Stimulated activated CD4-positive, alpha-beta T cell treated with anti-CD3 and anti-CD28 coated beads, Interleukin-1b, Interleukin-23, amount 100 ng/mL, for 1 hour (primary cell): ENCODE measurements at regions not wholly inside any gene's neighbourhood (a gene's known extent, or its start where the extent isn't known, plus 50 kb on each side); places are given as distances from the start of the nearest gene placed in this dataset.
"Not testable (repeated sequence)": the region's sequence is repeated elsewhere in the genome, so short reads cannot be mapped to it uniquely, and the experiment has no call there.

Source experiments
- DNase-seq, 2 donors: peaks; one replicate each; pipeline ENCODE4 v3.0.0-alpha.2; 2020; ENCODE audit warnings: low read depth in 2 of 2

DNA sequence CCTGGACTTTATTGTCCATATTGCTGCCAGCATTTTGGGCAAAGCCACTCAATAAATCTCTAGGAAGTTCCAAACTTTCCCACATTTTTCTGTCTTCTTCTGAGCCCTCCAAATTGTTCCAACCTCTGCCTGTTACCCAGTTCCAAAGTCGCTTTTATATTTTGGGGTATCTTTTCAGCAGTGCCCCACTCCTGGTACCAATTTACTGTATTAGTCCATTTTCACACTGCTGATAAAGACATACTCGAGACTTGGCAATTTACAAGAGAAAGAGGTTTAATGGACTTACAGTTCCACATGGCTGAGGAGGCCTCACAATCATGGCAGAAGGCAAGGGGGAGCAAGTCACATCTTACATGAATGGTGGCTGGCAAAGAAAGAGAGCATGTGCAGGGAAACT lies 53.4 kb downstream of the AHSP start:
- DNase-seq, result not testable (repeated sequence)

DNA sequence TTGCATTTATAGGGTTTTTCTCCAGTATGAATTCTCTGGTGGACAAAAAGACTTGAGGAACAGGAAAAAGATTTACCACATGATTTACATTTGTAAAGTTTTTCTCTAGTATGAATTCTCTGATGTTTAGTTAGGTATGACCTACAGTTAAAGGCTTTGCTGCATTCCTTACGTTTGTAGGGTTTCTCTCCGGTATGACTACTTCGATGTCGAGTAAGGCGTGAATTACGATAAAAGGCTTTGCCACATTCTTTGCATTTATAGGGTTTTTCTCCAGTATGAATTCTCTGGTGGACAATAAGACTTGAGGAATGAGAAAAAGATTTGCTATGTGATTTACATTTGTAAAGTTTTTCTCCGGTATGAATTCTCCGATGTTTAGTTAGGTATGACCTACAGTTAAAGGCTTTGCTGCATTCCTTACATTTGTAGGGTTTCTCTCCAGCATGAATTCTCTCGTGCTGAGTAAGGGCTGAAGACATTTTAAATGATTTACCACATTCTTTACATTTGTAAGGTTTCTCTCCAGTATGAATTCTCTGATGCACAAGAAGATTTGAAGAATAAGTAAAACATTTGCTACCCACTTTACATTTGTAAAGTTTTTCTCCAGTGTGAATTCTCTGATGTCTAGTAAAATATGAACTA lies 74.2 kb downstream of the AHSP start:
- DNase-seq, result not testable (repeated sequence)

DNA sequence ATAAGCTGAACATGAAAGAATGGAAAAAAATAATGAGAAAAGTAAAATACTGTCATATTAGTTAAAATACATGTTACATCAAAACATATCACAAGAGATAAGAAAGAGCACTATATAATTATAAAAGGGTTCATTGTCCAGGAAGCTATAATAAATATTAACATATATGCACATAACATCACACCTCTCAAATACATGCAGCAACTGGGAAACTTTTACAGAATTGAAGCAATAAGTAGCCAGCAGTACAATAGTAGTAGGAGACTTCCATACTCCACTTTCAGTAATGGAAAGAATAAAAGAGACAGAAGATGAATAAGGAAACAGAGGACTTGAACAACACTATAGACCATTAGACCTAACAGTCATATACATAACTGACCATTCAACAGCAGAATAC lies 90.4 kb downstream of the AHSP start:
- no peak for DNase-seq

DNA sequence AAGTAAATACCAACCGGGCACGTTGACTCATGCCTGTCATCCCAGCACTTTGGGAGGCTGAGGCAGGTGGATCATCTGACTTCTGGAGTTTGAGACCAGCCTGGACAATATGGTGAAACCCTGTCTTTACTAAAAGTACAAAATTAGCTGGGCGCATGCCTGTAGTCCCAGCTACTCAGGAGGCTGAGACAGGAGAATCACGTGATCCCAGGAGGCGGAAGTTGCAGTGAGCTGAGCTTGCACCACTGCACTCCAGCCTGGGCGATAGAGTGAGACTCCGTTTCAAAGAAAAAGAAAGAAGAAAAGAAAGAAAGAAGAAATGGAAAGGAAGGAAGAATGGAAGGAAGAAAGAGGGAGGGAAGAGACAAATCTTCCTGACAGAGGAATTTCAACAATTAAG lies 108.7 kb downstream of the AHSP start:
- DNase-seq, result no peak

DNA sequence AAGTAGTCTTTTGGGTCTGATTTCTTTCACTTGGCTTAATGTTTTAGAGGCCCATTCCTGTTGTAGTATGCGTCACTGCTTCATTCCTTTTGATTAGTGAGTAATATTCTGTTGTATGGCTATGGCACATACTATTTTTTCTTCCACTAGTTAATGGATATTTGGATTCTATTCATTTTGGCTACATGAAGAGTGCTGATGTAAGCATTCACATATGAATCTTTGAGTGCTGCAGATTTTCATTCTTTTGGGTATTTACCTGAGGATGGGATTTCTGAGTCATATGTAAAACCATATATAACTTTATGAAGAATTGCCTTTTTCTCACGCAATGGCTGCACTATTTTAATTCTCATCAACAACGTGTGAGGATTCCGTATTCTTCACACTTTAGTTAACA lies 113.6 kb downstream of the AHSP start:
- no peak for DNase-seq

DNA sequence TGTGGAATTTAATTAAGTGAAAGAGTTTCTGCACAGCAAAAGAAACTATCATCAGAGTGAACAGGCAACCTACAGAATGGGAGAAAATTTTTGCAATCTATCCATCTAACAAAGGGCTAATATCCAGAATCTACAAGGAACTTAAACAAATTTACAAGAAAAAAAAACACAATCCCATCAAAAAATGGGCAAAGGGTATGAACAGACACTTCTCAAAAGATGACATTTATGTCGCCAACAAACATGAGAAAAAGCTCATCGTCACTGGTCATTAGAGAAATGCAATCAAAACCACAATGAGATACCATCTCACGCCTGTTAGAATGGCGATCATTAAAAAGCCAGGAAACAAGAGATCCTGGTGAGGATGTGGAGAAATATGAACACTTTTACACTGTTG lies 128.0 kb downstream of the AHSP start:
- DNase-seq, result not testable (repeated sequence)

DNA sequence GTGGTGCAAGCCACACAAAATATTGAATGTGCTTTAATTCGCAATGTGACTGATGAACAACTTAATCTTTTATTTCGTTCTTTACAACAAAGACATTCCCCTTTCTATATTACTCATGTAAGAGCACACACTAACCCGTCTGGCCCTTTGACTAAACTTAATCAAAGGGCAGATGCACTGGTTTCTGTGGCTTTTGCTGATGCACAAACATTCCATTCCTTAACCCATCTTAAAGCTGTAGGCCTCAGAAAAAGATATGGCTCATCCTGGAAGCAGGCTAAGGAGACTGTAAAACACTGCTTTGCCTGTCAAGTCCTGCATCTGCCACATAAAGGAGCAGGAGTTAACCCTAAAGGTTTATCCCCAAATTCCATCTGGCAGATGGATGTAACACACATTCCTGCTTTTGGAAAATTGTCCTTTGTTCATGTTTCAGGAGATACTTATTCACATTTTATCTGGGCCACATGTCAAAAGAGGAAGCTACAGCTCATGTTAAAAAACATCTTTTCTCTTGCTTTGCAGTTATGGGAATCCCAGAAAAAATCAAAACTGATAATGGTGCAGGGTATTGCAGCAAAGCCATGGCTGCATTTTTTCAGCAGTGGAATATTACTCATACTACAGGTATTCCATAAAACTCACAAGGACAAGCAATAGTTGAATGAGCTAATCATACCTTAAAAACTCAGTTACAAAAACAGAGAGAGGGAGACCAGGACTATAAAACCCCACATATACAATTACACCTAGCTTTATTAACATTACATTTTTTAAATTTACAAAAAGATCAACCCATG lies 137.2 kb downstream of the AHSP start:
- DNase-seq, result no peak

DNA sequence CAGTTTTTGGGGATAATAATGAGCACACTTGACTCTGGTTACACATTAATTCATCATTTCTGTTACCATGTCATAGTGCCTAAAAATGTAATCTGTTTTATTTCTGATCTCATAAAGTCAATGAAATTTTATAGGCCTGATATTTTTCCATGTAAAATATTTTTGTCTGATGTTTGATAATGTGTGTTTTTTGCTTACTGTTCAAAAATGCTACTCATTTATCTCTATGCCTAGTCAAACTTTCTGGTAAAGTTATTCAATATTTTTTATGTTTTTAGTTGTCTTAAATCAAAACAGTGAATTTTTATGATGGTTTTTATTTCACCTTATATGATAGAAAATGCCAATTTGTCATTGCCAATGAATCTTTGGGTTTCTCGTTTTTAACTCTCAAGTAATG lies 147.0 kb downstream of the AHSP start:
- DNase-seq, result no peak

DNA sequence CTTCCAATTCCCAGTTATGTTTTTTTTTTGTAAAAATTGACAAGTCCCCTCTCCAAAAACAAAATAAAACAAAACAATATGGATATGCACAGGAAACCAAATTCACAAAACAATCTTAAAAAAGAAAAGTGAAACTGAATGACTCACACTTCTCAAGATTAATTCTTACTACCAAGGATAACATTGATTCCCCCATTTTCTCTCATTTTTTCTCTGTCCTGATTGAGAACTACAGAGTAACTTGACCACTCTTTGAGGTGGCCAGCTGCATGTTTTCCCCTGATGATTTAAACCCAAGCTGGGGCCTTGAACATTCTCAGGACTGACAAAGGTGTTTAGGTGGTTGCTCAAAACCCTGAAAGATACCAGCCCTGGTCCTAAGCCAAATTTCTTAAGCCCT lies 149.0 kb downstream of the AHSP start:
- DNase-seq, result no peak

DNA sequence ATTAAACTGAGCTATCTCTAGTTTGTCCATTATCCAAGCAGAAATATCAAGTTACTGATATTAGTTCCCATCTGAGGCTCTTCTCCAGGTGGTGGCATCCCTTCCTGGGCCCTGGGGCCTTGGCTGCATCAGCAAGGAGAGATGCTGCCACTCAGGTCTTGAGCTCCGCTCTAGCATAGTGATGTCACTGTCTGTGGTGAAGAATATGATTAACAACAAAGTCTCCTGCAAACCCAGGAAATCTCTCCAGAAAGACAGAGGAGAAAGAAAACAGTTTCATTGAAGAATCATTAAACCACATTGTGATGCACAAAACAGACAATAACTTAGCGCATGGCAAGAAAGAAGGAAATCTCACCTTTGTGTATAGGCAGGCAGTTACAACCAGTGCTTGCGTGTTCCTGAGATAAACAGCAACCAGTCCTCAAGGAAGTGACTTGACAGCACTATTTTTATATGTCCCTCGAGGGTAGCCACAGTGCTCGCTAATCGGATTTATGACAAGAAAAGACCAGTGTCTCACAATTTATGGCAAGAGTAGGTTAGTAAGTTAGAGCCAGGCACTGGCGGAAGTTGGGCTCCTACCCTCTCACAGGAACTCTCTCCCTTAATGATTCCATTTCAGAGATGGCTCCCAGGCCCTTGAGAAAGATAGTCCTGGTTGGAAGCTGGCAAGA lies 151.1 kb downstream of the AHSP start:
- DNase-seq, result no peak

DNA sequence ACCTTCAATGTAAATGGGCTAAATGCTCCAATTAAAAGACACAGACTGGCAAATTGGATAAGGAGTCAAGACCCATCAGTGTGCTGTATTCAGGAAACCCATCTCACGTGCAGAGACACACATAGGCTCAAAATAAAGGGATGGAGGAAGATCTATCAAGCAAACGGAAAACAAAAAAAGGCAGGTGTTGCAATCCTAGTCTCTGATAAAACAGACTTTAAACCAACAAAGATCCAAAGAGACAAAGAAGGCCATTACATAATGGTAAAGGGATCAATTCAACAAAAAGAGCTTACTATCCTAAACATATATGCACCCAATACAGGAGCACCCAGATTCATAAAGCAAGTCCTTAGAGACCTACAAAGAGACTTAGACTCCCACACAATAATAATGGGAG lies 161.6 kb downstream of the AHSP start:
- not testable (repeated sequence) for DNase-seq

DNA sequence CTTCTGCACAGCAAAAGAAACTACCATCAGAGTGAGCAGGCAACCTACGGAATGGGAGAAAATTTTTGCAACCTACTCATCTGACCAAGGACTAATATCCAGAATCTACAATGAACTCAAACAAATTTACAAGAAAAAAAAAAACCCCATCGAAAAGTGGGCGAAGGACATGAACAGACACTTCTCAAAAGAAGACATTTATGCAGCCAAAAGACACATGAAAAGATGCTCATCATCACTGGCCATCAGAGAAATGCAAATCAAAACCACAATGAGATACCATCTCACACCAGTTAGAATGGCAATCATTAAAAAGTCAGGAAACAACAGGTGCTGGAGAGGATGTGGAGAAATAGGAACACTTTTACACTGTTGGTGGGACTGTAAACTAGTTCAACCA lies 164.6 kb downstream of the AHSP start:
- not testable (repeated sequence) for DNase-seq

DNA sequence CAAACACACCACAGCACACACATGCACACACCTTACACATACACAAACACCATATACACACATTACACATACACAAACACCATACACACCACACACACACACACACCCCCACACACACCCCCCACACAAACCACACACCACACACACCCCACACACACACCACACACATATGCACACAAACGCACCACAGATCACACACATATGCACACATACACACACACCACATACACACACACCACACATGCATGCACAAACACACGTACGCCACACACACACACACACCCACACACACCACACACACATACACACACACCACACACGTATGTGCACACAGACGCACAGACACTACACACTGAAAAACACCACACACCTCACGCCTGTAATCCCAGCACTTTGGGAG lies 166.0 kb downstream of the AHSP start:
- no peak for DNase-seq

DNA sequence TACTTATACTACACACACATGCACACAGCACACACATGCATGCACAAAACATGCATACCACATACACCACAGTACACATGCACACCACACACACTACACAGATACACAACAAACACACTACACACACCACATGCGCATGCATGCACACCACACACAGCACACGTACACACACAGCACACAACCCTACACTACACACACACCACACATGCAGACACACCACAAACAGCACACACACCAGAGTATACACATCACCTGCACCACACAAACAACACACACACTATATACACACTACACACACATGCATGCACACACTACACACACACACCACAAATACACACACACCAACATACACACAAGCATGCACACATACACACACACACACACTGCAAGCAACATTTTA lies 166.8 kb downstream of the AHSP start:
- no peak for DNase-seq

DNA sequence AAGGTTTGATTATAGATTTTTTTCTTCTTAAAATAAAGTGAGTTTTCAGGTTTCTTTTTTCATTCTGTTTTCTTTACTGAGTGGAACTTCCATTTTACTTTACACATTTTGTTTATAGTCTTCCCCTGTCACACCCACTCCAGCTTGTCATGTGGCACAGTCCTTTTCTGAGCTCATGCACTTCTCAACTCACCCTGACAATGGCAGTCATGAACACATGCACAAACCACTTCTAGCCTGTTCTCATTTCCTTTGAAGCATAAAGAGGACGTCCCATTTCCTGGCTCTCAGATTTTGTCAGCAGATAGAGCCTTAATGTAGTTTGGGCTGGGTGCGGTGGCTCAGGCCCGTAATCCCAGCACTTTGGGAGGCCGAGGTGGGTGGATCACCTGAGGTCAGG lies 168.0 kb downstream of the AHSP start:
- DNase-seq, result no peak

DNA sequence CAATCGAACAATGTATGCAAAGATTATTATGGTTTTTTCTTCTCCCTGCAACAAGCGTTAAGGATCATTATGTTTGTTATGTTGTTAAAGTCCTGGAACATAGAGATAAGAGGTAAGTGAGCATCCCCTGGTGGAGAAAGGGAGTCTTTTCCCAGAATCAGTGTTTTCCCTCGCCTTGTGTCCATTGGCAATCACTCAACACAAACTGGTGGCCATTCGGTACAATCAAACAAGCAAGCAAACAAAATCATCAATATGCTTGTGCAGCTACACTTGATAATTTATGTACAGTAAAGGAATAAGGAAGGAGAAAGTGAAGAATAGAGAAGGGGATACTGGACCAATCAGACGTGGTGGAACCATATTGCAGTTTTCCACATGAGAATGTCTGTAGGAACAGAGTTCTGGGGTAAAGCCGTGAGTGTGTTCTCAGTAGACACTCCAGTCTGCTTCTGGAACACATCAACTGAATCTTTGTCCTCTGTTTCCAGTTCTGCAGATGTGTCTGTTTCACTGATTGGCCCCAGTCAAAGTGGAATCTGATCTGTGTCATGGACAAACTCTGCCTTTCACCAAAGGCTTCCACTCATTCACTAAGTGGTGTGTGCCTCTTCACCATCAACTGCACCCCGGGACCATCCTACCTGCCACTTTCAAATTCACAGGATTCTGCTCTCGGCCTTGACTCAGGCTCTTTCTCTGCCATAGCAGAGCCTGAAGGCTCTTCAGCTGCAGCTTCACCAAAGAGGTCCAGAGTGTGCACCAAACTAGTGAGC lies 169.5 kb downstream of the AHSP start:
- DNase-seq, result no peak

DNA sequence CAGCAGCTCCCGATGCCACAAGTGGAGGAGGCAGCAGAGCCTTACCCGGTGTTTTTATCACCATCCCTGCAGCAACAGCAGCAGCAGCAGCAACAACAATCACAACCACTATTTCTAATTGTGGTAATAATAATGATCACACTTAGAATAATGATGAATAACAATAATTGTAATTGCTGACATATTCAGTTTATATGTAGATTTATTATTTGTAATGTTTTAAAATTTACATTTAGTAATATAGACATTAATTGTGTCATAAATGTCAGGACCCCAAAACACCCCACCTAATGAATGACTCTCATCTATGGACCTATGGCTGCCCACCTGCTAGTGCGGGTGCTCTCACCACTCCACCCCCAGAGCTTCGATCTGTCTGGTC lies 170.0 kb downstream of the AHSP start:
- no peak for DNase-seq

DNA sequence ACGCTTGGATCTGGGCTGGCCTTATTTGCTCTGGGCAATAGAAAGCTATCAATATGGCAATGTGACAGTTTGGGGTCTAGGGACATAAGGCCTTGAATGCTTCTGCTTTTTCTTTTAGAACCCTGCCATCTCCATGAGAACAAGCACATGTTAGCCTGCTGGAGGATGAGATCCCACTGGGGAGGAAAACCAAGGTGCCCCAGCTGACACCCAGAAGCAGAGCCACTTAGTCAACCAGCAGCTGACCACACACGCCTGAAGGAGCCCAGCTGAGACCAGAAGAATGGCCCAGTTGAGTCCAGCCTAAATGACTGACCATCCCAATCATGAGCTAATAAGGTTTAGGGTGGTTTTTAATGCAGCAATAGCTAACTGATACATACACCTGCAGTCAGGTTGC lies 171.2 kb downstream of the AHSP start:
- no peak for DNase-seq

DNA sequence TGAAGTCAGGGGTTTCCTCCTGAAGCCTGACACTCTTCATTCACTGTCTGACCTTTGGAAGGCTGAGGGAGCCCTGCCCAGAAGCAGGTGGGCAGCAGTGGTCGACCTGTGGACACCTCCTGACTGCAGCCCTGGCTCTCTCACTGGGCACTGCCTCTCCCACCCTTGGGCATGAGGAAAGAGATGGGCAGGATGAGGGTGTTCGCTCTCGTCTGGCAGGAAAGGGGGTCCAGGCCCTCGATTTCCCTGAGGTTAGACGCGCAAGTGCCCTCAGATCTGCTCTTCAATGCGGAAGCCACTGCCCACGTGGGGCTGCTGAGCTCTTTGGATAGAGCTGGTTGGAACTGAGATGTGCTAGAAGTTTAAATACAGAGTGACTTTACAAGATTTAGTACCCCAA lies 171.9 kb downstream of the AHSP start:
- DNase-seq, result no peak

DNA sequence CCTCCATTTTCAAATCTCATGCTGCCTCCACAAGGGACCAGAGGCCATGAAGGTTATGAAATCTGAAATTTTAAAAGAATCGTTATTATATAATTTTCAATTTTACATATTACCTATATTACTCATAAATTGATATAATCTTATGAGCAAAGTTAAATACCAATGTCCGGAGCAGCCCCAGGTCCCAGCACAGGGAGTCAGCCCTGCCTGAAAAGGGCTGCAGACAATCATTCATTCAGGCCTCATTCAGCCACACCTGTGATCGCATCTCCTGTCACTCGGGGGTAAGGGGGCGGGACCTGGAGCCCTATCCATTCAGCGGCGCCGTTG lies 172.5 kb downstream of the AHSP start:
- no peak for DNase-seq

DNA sequence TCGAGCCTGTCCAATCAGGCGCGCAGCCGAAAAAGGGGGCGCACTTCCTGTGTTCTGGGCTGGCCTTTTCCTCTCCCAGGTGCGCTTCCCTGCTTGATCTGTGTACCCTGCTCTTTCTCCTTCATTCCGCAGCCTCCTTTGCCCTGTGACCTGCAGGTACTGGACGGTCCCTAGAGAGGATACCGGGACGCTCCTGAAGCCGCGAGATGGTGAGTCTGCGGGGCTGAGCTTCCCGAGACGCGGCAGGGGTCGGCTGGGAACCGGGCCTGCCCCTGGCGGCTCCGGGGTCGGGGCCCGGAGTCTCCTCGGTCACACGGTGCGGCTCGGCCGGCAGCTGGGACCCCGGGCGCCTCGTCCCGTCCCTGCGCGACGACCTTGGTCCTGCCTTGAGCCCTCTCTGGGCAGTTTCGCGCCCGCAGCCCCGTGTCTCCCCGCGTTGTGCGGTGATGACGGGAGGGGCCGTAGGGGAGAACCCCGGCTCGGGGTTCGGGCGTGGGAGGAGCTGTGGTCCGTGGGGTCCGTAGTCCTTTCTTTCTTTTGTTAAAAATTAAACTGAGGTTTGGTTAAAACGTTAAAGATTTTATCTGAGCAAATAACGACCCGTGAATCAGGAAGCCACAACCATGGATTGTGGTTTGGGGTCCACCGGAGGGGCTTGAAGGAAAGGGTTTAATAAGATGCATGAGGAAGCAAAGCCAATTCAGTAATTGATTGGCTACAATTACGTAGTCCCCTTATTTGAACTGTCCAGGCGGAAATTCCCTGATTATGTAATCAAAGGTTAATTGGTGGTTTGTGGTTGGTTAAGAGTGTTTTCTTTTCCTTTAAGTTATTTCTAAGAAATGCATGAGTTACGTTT lies 172.8 kb upstream of the ZNF267 start:
- peak; percentile 51 to 82 for DNase-seq

DNA sequence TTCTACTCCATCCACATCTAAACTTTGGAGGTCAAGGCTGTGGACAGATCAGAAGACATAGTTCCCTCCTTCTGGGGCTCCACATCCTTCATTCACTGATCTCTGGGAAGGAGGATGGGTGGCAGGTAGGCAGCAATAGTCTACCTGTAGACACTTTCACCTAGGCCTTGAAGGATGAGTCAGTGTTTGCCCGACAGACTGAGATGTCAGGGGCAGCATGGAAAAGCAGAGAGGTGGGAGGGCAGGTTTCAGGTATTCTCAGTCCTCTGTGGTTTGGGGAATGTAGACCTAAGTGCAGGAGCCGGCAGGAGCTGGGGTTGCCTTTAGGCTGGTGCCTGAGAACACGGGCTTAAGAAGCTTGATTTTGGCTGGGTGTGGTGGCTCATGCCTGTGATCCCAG lies 171.9 kb upstream of the ZNF267 start:
- no peak for DNase-seq
